HEK293 (cell line): ENCODE measurements at regions not wholly inside any gene's neighbourhood (a gene's known extent, or its start where the extent isn't known, plus 50 kb on each side); places are given as distances from the start of the nearest gene placed in this dataset.

Experiments used
- CTCF ChIA-PET: fragments of 350-600 bp; formaldehyde crosslinking; extraction: SDS; loops from one replicate; lab custom pipeline; 2021; ENCODE audit warnings: antibody characterized with exemption; lab: Yijun Ruan, JAX
- POLR2A ChIA-PET: fragments of 300-600 bp; formaldehyde crosslinking; extraction: SDS; loops from one replicate; lab custom pipeline; 2020; ENCODE audit warnings: antibody characterized with exemption, inconsistent platforms; lab: Yijun Ruan, JAX
- H3K27ac ChIP-seq: fragments of 200-500 bp; sonication (Bioruptor generic); 2 replicates; pipeline ENCODE4 v1.5.1; 2014; ENCODE audit warnings: low read depth, low read length, control low read depth, inconsistent platforms; ENCODE audit errors: extremely low read depth
- H3K36me3 ChIP-seq, 2 experiments: fragments of 200-500 bp in 1 of 2; sonication (Bioruptor generic) in 1 of 2; 1 replicate in 1 of 2; 2 replicates in 1 of 2; pipeline ENCODE4 v1.5.1; 2014 to 2017; ENCODE audit warnings: inconsistent platforms in 2 of 2, low read length in 2 of 2; ENCODE audit not compliant: control insufficient read depth in 2 of 2, insufficient read depth in 1 of 2
- H3K4me1 ChIP-seq: fragments of 200-500 bp; sonication (Bioruptor generic); 2 replicates; pipeline ENCODE4 v1.5.1; 2014; ENCODE audit warnings: mild to moderate bottlenecking, low read length, inconsistent platforms; ENCODE audit not compliant: control insufficient read depth, insufficient read depth
- H3K4me3 ChIP-seq: 2 replicates; pipeline ENCODE4 v1.5.1; 2011; ENCODE audit warnings: low read depth, mild to moderate bottlenecking, control low read depth, low read length, moderate library complexity
- H3K9me3 ChIP-seq: fragments of 200-500 bp; sonication (Bioruptor generic); 2 replicates; pipeline ENCODE4 v1.5.1; 2014; ENCODE audit warnings: low read depth, low read length, inconsistent platforms; ENCODE audit not compliant: control insufficient read depth, insufficient read depth
- HOXD13 ChIP-seq: sonication (generic); formaldehyde crosslinking; IDR thresholded peaks from 2 replicates; pipeline ENCODE4 v1.8.0; 2022; ENCODE audit warnings: missing genetic modification reagents, borderline replicate concordance
- IKZF3 ChIP-seq: fragments of 450-650 bp; IDR thresholded peaks from 2 replicates; pipeline ENCODE4 v1.5.0; 2018; ENCODE audit warnings: missing biosample characterization, mild to moderate bottlenecking, missing genetic modification characterization, moderate library complexity
- OVOL3 ChIP-seq: fragments of 450-650 bp; formaldehyde crosslinking; IDR thresholded peaks from 2 replicates; pipeline ENCODE4 v1.5.1; 2016; ENCODE audit warnings: missing biosample characterization, missing genetic modification characterization
- PRDM10 ChIP-seq: fragments of 450-650 bp; formaldehyde crosslinking; IDR thresholded peaks from 2 replicates; pipeline ENCODE4 v1.5.1; 2016; ENCODE audit warnings: missing biosample characterization, missing genetic modification characterization
- PRDM4 ChIP-seq: fragments of 450-650 bp; formaldehyde crosslinking; IDR thresholded peaks from 2 replicates; pipeline ENCODE4 v1.5.1; 2017; ENCODE audit warnings: missing biosample characterization, missing genetic modification characterization
- REST ChIP-seq: fragments of 450-650 bp; formaldehyde crosslinking; IDR thresholded peaks from 2 replicates; pipeline ENCODE4 v1.5.1; 2016; ENCODE audit warnings: missing biosample characterization, missing genetic modification characterization
- SCRT1 ChIP-seq: fragments of 450-650 bp; formaldehyde crosslinking; IDR thresholded peaks from 2 replicates; pipeline ENCODE4 v1.5.1; 2016; ENCODE audit warnings: missing biosample characterization, missing genetic modification characterization, borderline replicate concordance
- TRIM28 ChIP-seq: IDR thresholded peaks from 2 replicates; pipeline ENCODE4 v1.6.1; 2011; ENCODE audit warnings: low read length, control low read depth, borderline replicate concordance
- ZNF140 ChIP-seq: fragments of 450-650 bp; formaldehyde crosslinking; IDR thresholded peaks from 2 replicates; pipeline ENCODE4 v1.5.1; 2016; ENCODE audit warnings: missing biosample characterization, missing genetic modification characterization
- ZNF202 ChIP-seq: fragments of 450-650 bp; formaldehyde crosslinking; IDR thresholded peaks from 2 replicates; pipeline ENCODE4 v1.5.1; 2016; ENCODE audit warnings: missing biosample characterization, missing genetic modification characterization, borderline replicate concordance
- ZNF211 ChIP-seq: fragments of 450-650 bp; formaldehyde crosslinking; IDR thresholded peaks from 2 replicates; pipeline ENCODE4 v1.5.1; 2016; ENCODE audit warnings: low read depth, missing biosample characterization, missing genetic modification characterization
- ZNF221 ChIP-seq: fragments of 450-650 bp; formaldehyde crosslinking; IDR thresholded peaks from 2 replicates; pipeline ENCODE4 v1.5.1; 2017; ENCODE audit warnings: missing biosample characterization, missing genetic modification characterization, borderline replicate concordance
- ZNF350 ChIP-seq: fragments of 450-650 bp; formaldehyde crosslinking; IDR thresholded peaks from 2 replicates; pipeline ENCODE4 v1.5.0; 2017; ENCODE audit warnings: missing biosample characterization, mild to moderate bottlenecking, missing genetic modification characterization
- ZNF37A ChIP-seq: fragments of 450-650 bp; IDR thresholded peaks from 2 replicates; pipeline ENCODE4 v1.5.1; 2018; ENCODE audit warnings: missing biosample characterization, missing genetic modification characterization
- ZNF423 ChIP-seq: fragments of 450-650 bp; formaldehyde crosslinking; IDR thresholded peaks from 2 replicates; pipeline ENCODE4 v1.5.1; 2016; ENCODE audit warnings: missing biosample characterization, missing genetic modification characterization
- ZNF426 ChIP-seq: fragments of 450-650 bp; formaldehyde crosslinking; IDR thresholded peaks from 2 replicates; pipeline ENCODE4 v1.5.1; 2017; ENCODE audit warnings: missing biosample characterization, missing genetic modification characterization, mild to moderate bottlenecking, inconsistent platforms, moderate library complexity
- ZNF433 ChIP-seq: fragments of 450-650 bp; formaldehyde crosslinking; IDR thresholded peaks from 2 replicates; pipeline ENCODE4 v1.5.1; 2016; ENCODE audit warnings: missing biosample characterization, missing genetic modification characterization, low read depth
- ZNF473 ChIP-seq: fragments of 450-650 bp; formaldehyde crosslinking; IDR thresholded peaks from 2 replicates; pipeline ENCODE4 v1.5.1; 2017; ENCODE audit warnings: missing biosample characterization, missing genetic modification characterization
- ZNF518A ChIP-seq: fragments of 450-650 bp; formaldehyde crosslinking; conservative IDR thresholded peaks from 2 replicates; pipeline ENCODE4 v1.5.1; 2016; ENCODE audit warnings: low read depth, missing biosample characterization, missing genetic modification characterization
- ZNF585B ChIP-seq: fragments of 450-650 bp; formaldehyde crosslinking; IDR thresholded peaks from 2 replicates; pipeline ENCODE4 v1.5.1; 2016; ENCODE audit warnings: missing biosample characterization, missing genetic modification characterization
- ZNF624 ChIP-seq: fragments of 450-650 bp; formaldehyde crosslinking; IDR thresholded peaks from 2 replicates; pipeline ENCODE4 v1.5.1; 2017; ENCODE audit warnings: missing biosample characterization, missing genetic modification characterization
- ZNF670 ChIP-seq: fragments of 450-650 bp; formaldehyde crosslinking; IDR thresholded peaks from 2 replicates; pipeline ENCODE4 v1.5.1; 2016; ENCODE audit warnings: missing biosample characterization, missing genetic modification characterization, low read depth
- ZSCAN23 ChIP-seq: fragments of 450-650 bp; formaldehyde crosslinking; IDR thresholded peaks from 2 replicates; pipeline ENCODE4 v1.5.1; 2016; ENCODE audit warnings: missing biosample characterization, missing genetic modification characterization

GRCh38 chr3:110598847-110599490 lies 472.6 kb upstream of the NECTIN3 start (continued):
- TF ChIP-seq ZNF518A (no peak), IKZF3 (tag by site-specific recombination) (no peak), PRDM10 (tag by site-specific recombination) (no peak), ZNF202 (tag by site-specific recombination) (no peak)

- TF ChIP-seq ZNF433 (tag by site-specific recombination) = no peak
- no peak for TF ChIP-seq PRDM4 (tag by site-specific recombination)
- TF ChIP-seq ZNF350 (tag by site-specific recombination) = no peak
- TF ChIP-seq SCRT1 = no peak
- TF ChIP-seq ZNF423 (tag by site-specific recombination) = no peak
- TF ChIP-seq ZNF585B (tag by site-specific recombination) = no peak
- TF ChIP-seq ZNF140 (tag by site-specific recombination) = no peak
- no peak for TF ChIP-seq HOXD13 (CRISPR knock-in tag)
- TF ChIP-seq ZNF426 (tag by site-specific recombination) = no peak
- TF ChIP-seq REST (tag by site-specific recombination) = no peak
- no peak for TF ChIP-seq ZNF670 (tag by site-specific recombination)
- TF ChIP-seq ZSCAN23 = no peak
- no peak for TF ChIP-seq ZNF211 (tag by site-specific recombination)
- no peak for TF ChIP-seq ZNF473
- TF ChIP-seq ZNF624 (tag by site-specific recombination) = no peak
- TF ChIP-seq TRIM28 = no peak
- no peak for TF ChIP-seq OVOL3 (tag by site-specific recombination)
- TF ChIP-seq ZNF221 = no peak
- no peak for TF ChIP-seq ZNF37A (tag by site-specific recombination)
- Histone ChIP-seq H3K36me3 (no peaks in the 10 kb centered on the region), H3K4me3 (no peak overlapping the region), H3K27ac (no peak overlapping the region), H3K4me1 (no peaks in the 10 kb centered on the region), H3K9me3 (no peaks in the 10 kb centered on the region)
- POLR2A ChIA-PET = no interaction called here
- CTCF ChIA-PET = no interaction called here
These were observed 463.1 kb upstream of the NECTIN3 start for GRCh38 chr3:110608566-110608965.
